NOMO-1 treated with dmso at 0.1 percent for 144 hours (cell line): ENCODE measurements at regions not wholly inside any gene's neighbourhood (a gene's known extent, or its start where the extent isn't known, plus 50 kb on each side); places are given as distances from the start of the nearest gene placed in this dataset.

Experiments used
- DNase-seq: peaks from one replicate; lab custom pipeline; 2025; ENCODE audit not compliant: unreplicated experiment; lab: John Stamatoyannopoulos, UW

GRCh38 chr14:58730792-58731464, 93.2 kb downstream of the DACT1 start:
- no peak for DNase-seq

GRCh38 chr14:58731465-58732293, 93.9 kb downstream of the DACT1 start:
- DNase-seq, result no peak

- no peak for DNase-seq
Observed at GRCh38 chr14:58732387-58732786, 94.6 kb downstream of the DACT1 start.

- DNase-seq, result no peak
Observed at GRCh38 chr14:58733451-58734208, 95.9 kb downstream of the DACT1 start.

GRCh38 chr14:58735596-58735995, 97.8 kb downstream of the DACT1 start:
- DNase-seq, result no peak

- peak; percentile 25 for DNase-seq
Observed at GRCh38 chr14:58736606-58737005, 98.8 kb downstream of the DACT1 start.

- no peak for DNase-seq
Observed at GRCh38 chr14:58737511-58737910, 99.7 kb downstream of the DACT1 start.

GRCh38 chr14:58738189-58738836, 100.6 kb downstream of the DACT1 start:
- no peak for DNase-seq

- no peak for DNase-seq
Observed at GRCh38 chr14:58738876-58739275, 101.1 kb downstream of the DACT1 start.

GRCh38 chr14:58739674-58740073, 101.9 kb downstream of the DACT1 start:
- DNase-seq, result peak; percentile 71

GRCh38 chr14:58740379-58740935, 102.7 kb downstream of the DACT1 start:
- no peak for DNase-seq

GRCh38 chr14:58744801-58745394, 107.1 kb downstream of the DACT1 start:
- peak; percentile 16 for DNase-seq

GRCh38 chr14:58746261-58746660, 108.5 kb downstream of the DACT1 start:
- DNase-seq, result no peak

GRCh38 chr14:58746701-58747100, 108.9 kb downstream of the DACT1 start:
- no peak for DNase-seq

- peak; percentile 78 for DNase-seq
Observed at GRCh38 chr14:58747181-58747580, 109.4 kb downstream of the DACT1 start.

- DNase-seq, result peak; percentile 8
Observed at GRCh38 chr14:58748251-58748650, 110.5 kb downstream of the DACT1 start.

GRCh38 chr14:58749066-58749669, 111.4 kb downstream of the DACT1 start:
- peak; percentile 92 for DNase-seq

- no peak for DNase-seq
Observed at GRCh38 chr14:58750321-58751269, 112.8 kb downstream of the DACT1 start.

- DNase-seq, result no peak
Observed at GRCh38 chr14:58751788-58752187, 114.0 kb downstream of the DACT1 start.
